HG03139 (cell line): ENCODE measurements at regions not wholly inside any gene's neighbourhood (a gene's known extent, or its start where the extent isn't known, plus 50 kb on each side); places are given as distances from the start of the nearest gene placed in this dataset.
A peak's percentile ranks its signal among the peaks of the same experiment; 100 is the strongest.
"Not testable (repeated sequence)": the region's sequence is repeated elsewhere in the genome, so short reads cannot be mapped to it uniquely, and the experiment has no call there.

Experiments used
- ATAC-seq: cut with Tn5 transposase; IDR thresholded peaks from one replicate; pipeline ENCODE4 v1.9.1; 2021; ENCODE audit not compliant: unreplicated experiment

GRCh38 chr17:47066841-47067682, 88.0 kb upstream of the RPRML start:
- peak; percentile 76 for ATAC-seq

GRCh38 chr17:47066095-47066494, 87.0 kb upstream of the RPRML start:
- no peak for ATAC-seq

- no peak for ATAC-seq
Measured at GRCh38 chr17:47064684-47065083, 85.6 kb upstream of the RPRML start.

GRCh38 chr17:47063475-47063874, 84.4 kb upstream of the RPRML start:
- ATAC-seq, result no peak

- not testable (repeated sequence) for ATAC-seq
Measured at GRCh38 chr17:47062851-47063250, 83.8 kb upstream of the RPRML start.

GRCh38 chr17:47060005-47060404, 81.0 kb upstream of the RPRML start:
- ATAC-seq, result not testable (repeated sequence)

GRCh38 chr17:47057830-47058229, 78.8 kb upstream of the RPRML start:
- ATAC-seq, result no peak

- ATAC-seq, result not testable (repeated sequence)
Measured at GRCh38 chr17:47057279-47057678, 78.2 kb upstream of the RPRML start.

- ATAC-seq, result not testable (repeated sequence)
Measured at GRCh38 chr17:47056687-47057086, 77.6 kb upstream of the RPRML start.
